HEK293T (cell line): ENCODE measurements at regions not wholly inside any gene's neighbourhood (a gene's known extent, or its start where the extent isn't known, plus 50 kb on each side); places are given as distances from the start of the nearest gene placed in this dataset.

Source experiments
- BHLHE40 ChIP-seq: fragments of 450-650 bp; IDR thresholded peaks from 2 replicates; pipeline ENCODE4 v1.6.1; 2016; ENCODE audit warnings: mild to moderate bottlenecking, moderate library complexity, borderline replicate concordance
- FOXA1 ChIP-seq: fragments of 450-650 bp; IDR thresholded peaks from 2 replicates; pipeline ENCODE4 v1.6.1; 2016; ENCODE audit warnings: mild to moderate bottlenecking
- FOXM1 ChIP-seq: fragments of 450-650 bp; IDR thresholded peaks from 2 replicates; pipeline ENCODE4 v1.6.1; 2017; ENCODE audit warnings: mild to moderate bottlenecking, borderline replicate concordance
- HDGF ChIP-seq: fragments of 450-650 bp; IDR thresholded peaks from 2 replicates; pipeline ENCODE4 v1.6.1; 2017; ENCODE audit warnings: antibody characterized with exemption, borderline replicate concordance
- LEF1 ChIP-seq: fragments of 450-650 bp; IDR thresholded peaks from 2 replicates; pipeline ENCODE4 v1.6.1; 2017; ENCODE audit warnings: mild to moderate bottlenecking, borderline replicate concordance
- NFRKB ChIP-seq: fragments of 450-650 bp; IDR thresholded peaks from 2 replicates; pipeline ENCODE4 v1.6.1; 2016; ENCODE audit warnings: mild to moderate bottlenecking, moderate library complexity
- PKNOX1 ChIP-seq: fragments of 450-650 bp; IDR thresholded peaks from 2 replicates; pipeline ENCODE4 v1.6.1; 2016
- SP1 ChIP-seq: fragments of 450-650 bp; IDR thresholded peaks from 2 replicates; pipeline ENCODE4 v1.6.1; 2017
- SUZ12 ChIP-seq: fragments of 450-650 bp; IDR thresholded peaks from 2 replicates; pipeline ENCODE4 v1.6.1; 2016; ENCODE audit warnings: mild to moderate bottlenecking
- TARDBP ChIP-seq: fragments of 450-650 bp; IDR thresholded peaks from 2 replicates; pipeline ENCODE4 v1.6.1; 2016
- ZNF384 ChIP-seq: fragments of 450-650 bp; IDR thresholded peaks from 2 replicates; pipeline ENCODE4 v1.6.1; 2016

- TF ChIP-seq FOXA1, result no peak
- no peak for TF ChIP-seq ZNF384
- no peak for TF ChIP-seq SP1
- no peak for TF ChIP-seq BHLHE40
- no peak for TF ChIP-seq PKNOX1
- no peak for TF ChIP-seq FOXM1
- no peak for TF ChIP-seq HDGF
- TF ChIP-seq LEF1, result no peak
- TF ChIP-seq SUZ12, result no peak
- TF ChIP-seq NFRKB, result no peak
- TF ChIP-seq TARDBP, result no peak
Observed at GRCh38 chr6:170187669-170188566, 103.0 kb downstream of the DLL1 start.
